ENCODE measurements at regions not wholly inside any gene's neighbourhood (a gene's known extent, or its start where the extent isn't known, plus 50 kb on each side); places are given as distances from the start of the nearest gene placed in this dataset.
"Not testable (repeated sequence)": the region's sequence is repeated elsewhere in the genome, so short reads cannot be mapped to it uniquely, and the experiment has no call there.

- no peak for DNase-seq
Measured at GRCh38 chr15:26259581-26259980, 396.5 kb upstream of the ATP10A start.

GRCh38 chr15:26244782-26245181 is 381.7 kb upstream of the ATP10A start:
- DNase-seq = not testable (repeated sequence)

GRCh38 chr15:26243382-26243781 is 380.3 kb upstream of the ATP10A start:
- no peak for DNase-seq

- no peak for DNase-seq
Measured at GRCh38 chr15:26242565-26243071, 379.5 kb upstream of the ATP10A start.

- no peak for DNase-seq
Measured at GRCh38 chr15:26235864-26236263, 372.7 kb upstream of the ATP10A start.

GRCh38 chr15:26234976-26235767 is 372.0 kb upstream of the ATP10A start:
- DNase-seq = no peak

- DNase-seq = no peak
Measured at GRCh38 chr15:26232691-26233090, 369.6 kb upstream of the ATP10A start.

GRCh38 chr15:26231096-26231495 is 368.0 kb upstream of the ATP10A start:
- no peak for DNase-seq

GRCh38 chr15:26224266-26224665 is 361.1 kb upstream of the ATP10A start:
- no peak for DNase-seq

GRCh38 chr15:26223720-26224119 is 360.6 kb upstream of the ATP10A start:
- DNase-seq = no peak

GRCh38 chr15:26222781-26223180 is 359.7 kb upstream of the ATP10A start:
- no peak for DNase-seq

GRCh38 chr15:26217043-26217442 is 353.9 kb upstream of the ATP10A start:
- not testable (repeated sequence) for DNase-seq

- no peak for DNase-seq
Measured at GRCh38 chr15:26214290-26214689, 351.2 kb upstream of the ATP10A start.

- no peak for DNase-seq
Measured at GRCh38 chr15:26213427-26213826, 350.3 kb upstream of the ATP10A start.

- DNase-seq = no peak
Measured at GRCh38 chr15:26212109-26212508, 349.0 kb upstream of the ATP10A start.

GRCh38 chr15:26210980-26211379 is 347.9 kb upstream of the ATP10A start:
- no peak for DNase-seq

GRCh38 chr15:26201177-26201858 is 338.2 kb upstream of the ATP10A start:
- DNase-seq = no peak

- DNase-seq = no peak
Measured at GRCh38 chr15:26200427-26200826, 337.3 kb upstream of the ATP10A start.

GRCh38 chr15:26197719-26198118 is 334.6 kb upstream of the ATP10A start:
- no peak for DNase-seq

GRCh38 chr15:26197060-26197459 is 333.9 kb upstream of the ATP10A start:
- DNase-seq = no peak

- no peak for DNase-seq
Measured at GRCh38 chr15:26191193-26191592, 328.1 kb upstream of the ATP10A start.

GRCh38 chr15:26186138-26186537 is 323.0 kb upstream of the ATP10A start:
- not testable (repeated sequence) for DNase-seq

GRCh38 chr15:26182441-26182840 is 319.3 kb upstream of the ATP10A start:
- DNase-seq = no peak

GRCh38 chr15:26179906-26180305 is 316.8 kb upstream of the ATP10A start:
- DNase-seq = no peak
